Iris pigment epithelial cell (primary cell): ENCODE measurements at regions not wholly inside any gene's neighbourhood (a gene's known extent, or its start where the extent isn't known, plus 50 kb on each side); places are given as distances from the start of the nearest gene placed in this dataset.
"Not testable (repeated sequence)": the region's sequence is repeated elsewhere in the genome, so short reads cannot be mapped to it uniquely, and the experiment has no call there.

Experiments
- DNase-seq: peaks from one replicate; pipeline ENCODE4 v3.0.0-alpha.2; 2011; ENCODE audit warnings: low read depth

DNA sequence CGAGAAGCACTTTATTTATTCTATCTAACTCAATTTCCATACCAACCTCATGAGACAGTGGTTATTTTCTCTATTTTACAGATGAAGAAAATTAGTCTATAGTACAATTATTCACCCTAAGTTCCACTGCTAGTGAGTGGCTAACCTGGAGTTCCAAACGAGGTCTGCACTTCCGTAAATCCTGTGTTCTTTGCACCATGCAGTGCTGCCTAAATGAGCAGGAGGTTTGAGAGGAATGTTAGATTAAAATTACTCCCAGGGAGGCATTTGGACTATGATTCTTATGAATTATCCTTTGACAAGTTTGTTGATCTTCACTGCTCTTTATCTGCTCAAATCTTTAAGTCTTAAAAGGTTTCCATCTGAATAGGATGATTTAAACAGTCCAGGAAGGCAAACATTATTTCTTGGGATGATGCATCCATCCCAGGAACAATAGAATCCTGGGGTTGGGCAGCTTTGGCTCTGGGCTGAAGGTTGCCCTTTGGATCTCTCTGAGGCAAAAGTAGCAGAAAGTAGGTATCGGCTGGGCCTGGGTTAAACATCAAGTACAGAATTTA, 400.8 kb downstream of the REEP3 start:
- DNase-seq = no peak

- no peak for DNase-seq
Measured at GRCh38 chr10:63922468-63923284, 401.5 kb downstream of the REEP3 start.

DNA sequence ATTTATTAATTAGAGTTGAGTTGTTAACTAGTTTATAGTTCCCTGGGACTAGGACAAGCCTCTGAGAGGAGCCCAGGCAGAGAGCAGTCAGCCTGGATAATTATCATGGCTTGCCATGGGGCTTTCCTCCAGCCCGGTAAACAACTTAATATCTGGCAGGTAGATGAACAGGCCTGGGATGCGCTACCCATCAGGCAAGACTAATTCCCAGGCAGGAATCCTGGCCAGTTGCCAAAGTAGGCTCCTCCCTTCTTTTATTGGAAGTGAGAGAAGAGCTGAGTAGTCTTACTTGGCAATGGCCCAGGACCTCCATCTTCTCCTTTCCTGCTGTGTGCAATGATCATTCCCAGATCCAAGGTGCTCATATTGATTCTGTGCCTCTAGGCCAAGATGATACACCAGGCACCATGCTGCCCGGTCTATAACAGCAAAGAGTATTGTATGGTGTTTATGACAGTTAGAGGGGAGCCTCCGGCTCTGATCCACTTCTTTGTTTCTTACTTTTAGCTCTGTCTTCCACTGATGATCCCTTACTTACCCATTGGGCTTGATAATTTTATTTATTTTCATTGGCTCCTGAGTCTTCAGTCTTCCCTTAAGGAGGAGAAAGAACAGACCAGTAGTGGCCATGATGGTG, 408.7 kb downstream of the REEP3 start:
- no peak for DNase-seq

DNA sequence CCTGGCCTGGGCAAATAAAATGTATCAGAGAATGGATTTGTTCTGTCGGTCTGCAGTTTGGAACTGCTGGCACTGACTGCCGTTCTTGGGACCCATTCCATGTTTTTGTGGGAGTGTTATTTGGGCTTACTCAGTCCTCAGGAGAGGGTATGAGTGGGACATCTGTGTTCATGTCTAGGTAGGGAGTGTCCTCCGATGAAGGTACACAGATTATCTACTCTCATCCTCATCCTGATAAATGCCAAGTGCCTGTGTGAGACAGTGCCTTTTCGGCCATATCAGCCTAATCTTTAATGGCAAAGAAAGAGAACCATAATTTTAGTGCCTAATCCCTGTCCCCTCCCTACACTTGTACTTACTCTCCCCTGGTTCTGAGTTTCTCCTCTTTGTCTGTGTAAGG, 409.4 kb downstream of the REEP3 start:
- no peak for DNase-seq

DNA sequence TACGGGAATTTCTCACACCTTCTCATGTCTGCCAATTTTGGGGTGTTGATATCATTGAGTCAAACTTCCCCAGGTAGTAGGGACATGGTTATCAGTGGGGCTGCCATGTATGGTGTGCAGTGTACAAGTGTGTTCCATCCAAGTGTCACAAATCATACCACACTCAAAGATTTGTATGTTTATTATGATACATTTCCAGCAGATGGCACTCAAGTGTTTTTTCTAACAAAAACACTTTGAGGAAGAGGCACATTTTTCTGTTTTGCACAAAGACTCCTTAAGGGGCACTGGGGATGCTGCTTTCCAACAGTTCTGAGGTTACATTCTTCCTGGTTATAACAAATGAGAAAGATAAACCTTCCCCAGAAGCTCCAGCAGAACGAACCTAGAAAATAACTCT, 414.5 kb downstream of the REEP3 start:
- DNase-seq = peak; percentile 2

DNA sequence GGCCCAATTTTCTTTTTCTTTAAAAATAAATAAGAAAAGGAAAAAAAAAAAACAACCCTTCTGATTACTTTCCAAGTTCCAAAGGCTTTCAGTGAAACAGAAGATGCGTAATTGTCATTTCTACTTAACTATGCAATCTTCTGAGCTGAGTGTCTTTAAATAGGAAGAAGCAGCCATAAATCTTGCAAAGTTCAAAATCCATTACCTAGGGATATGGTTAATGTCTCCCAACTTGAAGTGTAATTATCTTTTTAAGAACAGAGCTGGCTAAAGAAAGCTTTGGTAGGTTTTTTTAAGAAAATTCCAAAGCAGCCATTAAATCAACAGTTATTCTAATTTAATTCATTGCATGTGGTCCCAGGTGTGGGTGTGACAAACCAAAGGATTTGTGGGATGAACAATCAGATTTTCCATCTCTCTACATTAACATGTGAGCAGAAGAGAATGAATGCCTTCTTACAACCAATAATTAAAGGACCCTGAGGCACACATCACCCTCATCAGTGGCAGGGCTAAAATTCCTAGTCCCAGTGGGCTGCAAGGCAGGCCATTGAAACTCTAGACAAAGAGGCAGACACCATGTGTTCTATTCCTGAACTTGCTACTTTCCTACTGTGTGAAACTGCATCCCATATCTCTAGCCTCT, 419.2 kb downstream of the REEP3 start:
- no peak for DNase-seq

GRCh38 chr10:63964406-63964805, 443.2 kb downstream of the REEP3 start:
- DNase-seq = no peak

- DNase-seq = no peak
Measured at GRCh38 chr10:63965846-63966245, 444.6 kb downstream of the REEP3 start.

GRCh38 chr10:63972949-63973827, 452.0 kb downstream of the REEP3 start:
- DNase-seq = no peak

DNA sequence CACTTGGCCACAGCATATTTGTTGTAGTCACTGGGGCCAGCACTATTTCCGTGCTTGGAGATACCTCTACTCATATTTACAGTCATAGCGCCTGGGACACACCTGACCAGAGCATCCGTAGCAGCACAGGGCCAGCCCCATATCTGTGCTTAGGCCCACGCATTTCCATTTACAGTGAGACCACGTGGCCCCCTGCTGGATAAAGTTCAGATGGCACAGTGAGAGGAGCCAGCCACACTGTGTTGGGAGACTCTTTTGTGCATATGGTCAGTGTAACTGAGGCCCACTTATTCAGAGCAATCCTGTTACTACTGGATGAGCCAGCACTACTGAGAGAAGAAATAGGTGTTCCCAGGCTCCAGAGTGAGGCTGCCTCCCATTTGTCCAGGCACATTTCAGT, 455.3 kb downstream of the REEP3 start:
- DNase-seq = peak; percentile 33

DNA sequence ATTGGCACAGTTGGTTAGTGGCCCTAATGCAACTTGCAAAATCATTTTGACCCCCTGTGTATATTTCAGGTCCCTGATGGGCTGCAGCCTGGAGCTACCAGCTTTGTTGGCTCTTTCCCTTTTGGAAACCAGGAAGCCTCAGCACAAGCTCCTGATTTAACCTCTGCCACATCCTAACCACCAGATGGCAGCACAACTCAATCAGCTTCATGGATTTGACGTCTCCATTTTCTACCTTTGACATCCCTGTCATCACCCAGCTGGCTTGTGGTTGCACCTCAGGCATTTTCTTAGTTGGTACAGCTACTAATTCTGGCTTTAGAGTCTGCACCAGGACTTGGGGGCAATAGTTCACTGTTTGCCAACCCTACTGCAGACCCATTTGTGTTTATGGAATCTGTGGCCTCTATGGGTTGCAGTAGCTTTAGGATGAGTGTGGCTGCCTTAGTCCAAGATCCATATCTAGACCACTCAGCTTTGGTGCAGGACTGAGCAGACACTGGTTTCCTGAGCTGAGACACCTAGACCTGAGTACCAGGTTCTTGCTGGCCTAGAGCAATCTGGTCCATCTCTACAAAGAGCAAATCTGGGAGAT, 456.2 kb downstream of the REEP3 start:
- peak; percentile 45 for DNase-seq

GRCh38 chr10:63980870-63981269, 459.7 kb downstream of the REEP3 start:
- DNase-seq = not testable (repeated sequence)

DNA sequence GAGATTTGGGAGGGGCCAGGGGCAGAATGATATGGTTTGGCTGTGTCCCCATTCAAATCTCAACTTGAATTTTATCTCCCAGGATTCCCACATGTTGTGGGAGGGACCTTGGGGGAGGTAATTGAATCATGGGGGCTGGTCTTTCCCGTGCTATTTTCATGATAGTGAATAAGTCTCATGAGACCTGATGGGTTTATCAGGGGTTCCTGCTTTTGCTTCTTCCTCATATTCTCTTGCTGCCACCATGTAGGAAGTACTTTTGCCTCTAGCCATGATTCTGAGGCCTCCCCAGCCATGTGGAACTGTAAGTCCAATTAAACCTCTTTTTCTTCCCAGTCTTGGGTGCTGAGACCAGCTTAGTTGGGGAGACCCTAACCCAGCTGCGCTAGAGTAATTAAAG, 462.9 kb downstream of the REEP3 start:
- DNase-seq = not testable (repeated sequence)

DNA sequence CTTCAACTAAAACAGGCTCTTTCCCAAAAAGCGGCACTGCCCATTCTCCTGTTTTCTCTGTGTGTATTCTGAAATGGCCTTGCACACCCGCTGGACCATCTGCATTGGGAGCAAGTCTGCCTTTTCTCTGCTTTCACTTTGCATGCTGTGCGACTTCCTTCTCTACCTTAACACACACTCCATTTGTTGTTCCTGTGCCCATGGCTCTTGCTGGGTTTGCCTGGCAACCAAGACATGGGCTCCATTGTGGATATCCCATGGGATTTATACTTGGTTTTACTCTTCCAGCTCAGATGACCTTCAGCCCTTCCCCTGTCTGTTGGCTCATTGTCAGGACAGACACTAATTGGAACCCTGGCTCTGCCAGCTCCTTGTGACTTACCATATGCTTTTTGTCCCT, 465.3 kb downstream of the REEP3 start:
- no peak for DNase-seq

DNA sequence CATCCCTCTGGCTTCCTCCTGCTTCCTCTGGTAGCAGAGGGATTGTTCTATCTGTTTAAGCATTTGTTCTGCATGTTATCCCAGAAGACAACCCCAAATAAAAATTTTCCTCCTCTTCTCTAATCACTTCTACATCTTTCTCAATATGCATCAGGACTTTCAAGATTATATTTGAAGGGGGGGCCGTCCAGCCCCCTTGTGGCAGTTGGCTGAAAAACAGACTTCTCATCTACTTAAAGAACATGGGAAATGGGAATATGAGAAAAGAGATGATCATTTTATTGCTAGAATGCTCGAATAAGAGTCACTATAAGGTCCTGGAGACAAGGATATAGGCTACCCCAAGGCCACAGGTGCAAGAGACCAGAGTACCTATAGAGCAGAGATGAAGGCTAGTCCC, 466.0 kb downstream of the REEP3 start:
- no peak for DNase-seq

GRCh38 chr10:63994371-63994770, 473.2 kb downstream of the REEP3 start:
- no peak for DNase-seq

DNA sequence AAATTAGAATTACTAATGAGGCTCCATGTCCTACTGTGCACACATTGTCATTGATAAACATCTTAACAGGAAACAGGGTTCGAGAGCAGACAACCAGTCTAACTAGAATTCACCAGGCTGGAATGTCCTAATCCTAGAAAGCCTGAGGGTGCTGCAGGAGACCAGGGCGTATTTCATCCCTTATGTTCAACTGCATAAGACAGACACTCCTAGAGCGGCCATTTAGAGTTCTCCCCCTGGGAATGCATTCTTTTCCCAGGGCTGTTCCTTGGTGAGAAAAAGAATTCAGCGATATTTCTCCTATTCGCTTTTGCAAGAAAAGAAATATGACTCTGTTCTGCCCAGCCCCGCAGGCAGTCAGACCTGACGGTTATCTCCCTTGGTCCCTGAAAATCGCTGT, 486.0 kb downstream of the REEP3 start:
- no peak for DNase-seq

DNA sequence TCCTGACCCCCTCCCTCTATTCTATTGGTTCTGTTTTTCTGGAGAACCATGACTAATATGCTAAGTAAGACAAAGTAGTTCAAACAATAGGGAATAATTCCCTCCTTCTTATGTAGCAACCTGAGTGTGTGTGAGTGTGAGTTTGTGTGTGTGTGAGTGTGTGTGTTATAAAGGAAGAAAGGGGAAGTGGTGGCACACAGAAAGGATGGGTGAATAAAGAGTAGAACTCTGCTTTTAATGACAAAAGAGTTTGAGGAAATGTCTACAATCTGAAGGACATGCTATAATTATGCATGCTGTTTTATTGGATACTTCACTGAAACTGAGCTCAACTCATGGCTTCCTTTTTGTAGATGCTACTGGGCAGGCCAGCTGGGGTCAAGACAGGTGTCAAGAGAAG, 489.5 kb downstream of the REEP3 start:
- DNase-seq = no peak

GRCh38 chr10:64011912-64012714, 490.9 kb downstream of the REEP3 start:
- DNase-seq = no peak

- DNase-seq = no peak
Measured at GRCh38 chr10:64014281-64014680, 493.1 kb downstream of the REEP3 start.
